ENCODE measurements at regions not wholly inside any gene's neighbourhood (a gene's known extent, or its start where the extent isn't known, plus 50 kb on each side); places are given as distances from the start of the nearest gene placed in this dataset.

GRCh38 chr16:26768385-26769010, 298.2 kb upstream of the C16orf82 start:
- H3K4me3 ChIP-seq: no peak overlapping the region
- H3K27ac ChIP-seq: no peak overlapping the region
- TF ChIP-seq POLR2A (IDR thresholded peaks at IDR 0.05) (no peak), POLR2AphosphoS5 (IDR thresholded peaks at IDR 0.05) (no peak), CTCF (IDR thresholded peaks at IDR 0.05) (no peak), EP300 (IDR thresholded peaks at IDR 0.05) (no peak)
- intact Hi-C loops (cut with DNase I): no loop called here
- no peaks in the 10 kb centered on the region for H3K9me3 ChIP-seq
- no peaks in the 10 kb centered on the region for H3K27me3 ChIP-seq
- 70 to 71% methylated on average over 9 of the region's 9 CpGs for WGBS, 2 donors
- no peak for DNase-seq
- H3K4me1 ChIP-seq: no peaks in the 10 kb centered on the region
- H3K36me3 ChIP-seq: no peaks in the 10 kb centered on the region

- Histone ChIP-seq H3K4me1 (no peaks in the 10 kb centered on the region), H3K4me3 (no peak overlapping the region), H3K36me3 (no peaks in the 10 kb centered on the region), H3K27ac (no peak overlapping the region), H3K27me3 (no peaks in the 10 kb centered on the region), H3K9me3 (no peaks in the 10 kb centered on the region)
- TF ChIP-seq POLR2A (IDR thresholded peaks at IDR 0.05): no peak
- TF ChIP-seq EP300 (IDR thresholded peaks at IDR 0.05): no peak
- no peak for TF ChIP-seq CTCF (IDR thresholded peaks at IDR 0.05)
- no peak for TF ChIP-seq POLR2AphosphoS5 (IDR thresholded peaks at IDR 0.05)
- intact Hi-C loops (cut with DNase I): no loop called here
- no peak for DNase-seq
Observed at GRCh38 chr16:26770547-26770946, 296.2 kb upstream of the C16orf82 start.

GRCh38 chr16:26772503-26772902, 294.2 kb upstream of the C16orf82 start:
- intact Hi-C loops (cut with DNase I): no loop called here
- Histone ChIP-seq H3K4me3 (no peak overlapping the region), H3K4me1 (no peaks in the 10 kb centered on the region), H3K27ac (no peak overlapping the region), H3K9me3 (no peaks in the 10 kb centered on the region), H3K36me3 (no peaks in the 10 kb centered on the region), H3K27me3 (no peaks in the 10 kb centered on the region)
- DNase-seq: no peak
- WGBS, 2 donors: 20 to 40% methylated on average over 2 of the region's 2 CpGs
- TF ChIP-seq POLR2A (IDR thresholded peaks at IDR 0.05) (no peak), CTCF (IDR thresholded peaks at IDR 0.05) (no peak), POLR2AphosphoS5 (IDR thresholded peaks at IDR 0.05) (no peak), EP300 (IDR thresholded peaks at IDR 0.05) (no peak)

GRCh38 chr16:26777821-26778220, 288.9 kb upstream of the C16orf82 start:
- Histone ChIP-seq H3K27me3 (no peaks in the 10 kb centered on the region), H3K36me3 (no peaks in the 10 kb centered on the region), H3K27ac (no peak overlapping the region), H3K9me3 (peaks cover 0 to 5% (median 0%) of the 10 kb centered on the region in 4 donors), H3K4me1 (no peaks in the 10 kb centered on the region), H3K4me3 (no peak overlapping the region)
- no peak for TF ChIP-seq POLR2AphosphoS5 (IDR thresholded peaks at IDR 0.05)
- no peak for TF ChIP-seq POLR2A (IDR thresholded peaks at IDR 0.05)
- no peak for TF ChIP-seq EP300 (IDR thresholded peaks at IDR 0.05)
- TF ChIP-seq CTCF (IDR thresholded peaks at IDR 0.05): no peak
- WGBS, 2 donors: 82 to 92% methylated on average over 4 of the region's 4 CpGs
- no peak for DNase-seq
- intact Hi-C loops (cut with DNase I): no loop called here

GRCh38 chr16:26787924-26788323, 278.8 kb upstream of the C16orf82 start:
- H3K27me3 ChIP-seq: no peaks in the 10 kb centered on the region
- DNase-seq: no peak
- H3K4me1 ChIP-seq: no peaks in the 10 kb centered on the region
- H3K36me3 ChIP-seq: no peaks in the 10 kb centered on the region
- intact Hi-C loops (cut with DNase I): no loop called here
- TF ChIP-seq POLR2AphosphoS5 (IDR thresholded peaks at IDR 0.05): no peak
- no peak for TF ChIP-seq CTCF (IDR thresholded peaks at IDR 0.05)
- TF ChIP-seq POLR2A (IDR thresholded peaks at IDR 0.05): no peak
- no peak for TF ChIP-seq EP300 (IDR thresholded peaks at IDR 0.05)
- no peak overlapping the region for H3K4me3 ChIP-seq
- peaks cover 0 to under 1% (median 0%) of the 10 kb centered on the region in 4 donors for H3K9me3 ChIP-seq
- H3K27ac ChIP-seq: no peak overlapping the region
- WGBS, 2 donors: 55 to 59% methylated on average over 4 of the region's 4 CpGs
